Gastroesophageal sphincter (tissue), 4 donors: ENCODE measurements at regions not wholly inside any gene's neighbourhood (a gene's known extent, or its start where the extent isn't known, plus 50 kb on each side); places are given as distances from the start of the nearest gene placed in this dataset.

Source experiments
- ATAC-seq: fragments of 150-250 bp; one replicate; pipeline ENCODE4 v1.9.1; 2016; ENCODE audit warnings: mild to moderate bottlenecking, moderate library complexity
- H3K27ac ChIP-seq, 4 donors: fragments of 200-600 bp; sonication (generic) in 3 of 4; 1 replicate in 3 of 4; 2 replicates in 1 of 4; pipeline ENCODE4 v1.5.1; 2016 to 2019
- H3K27me3 ChIP-seq: fragments of 200-600 bp; sonication (generic); one replicate; pipeline ENCODE4 v1.5.1; 2019
- H3K36me3 ChIP-seq, 2 donors: fragments of 200-600 bp; sonication (generic); one replicate each; pipeline ENCODE4 v1.5.1; 2019; ENCODE audit warnings: control low read depth in 1 of 2
- H3K4me1 ChIP-seq, 3 donors: fragments of 200-600 bp; sonication (generic); 1 replicate in 2 of 3; 2 replicates in 1 of 3; pipeline ENCODE4 v1.5.1; 2016 to 2019; ENCODE audit warnings: control low read depth in 2 of 3
- H3K4me3 ChIP-seq, 2 donors: fragments of 200-600 bp; sonication (generic); one replicate each; pipeline ENCODE4 v1.5.1; 2019; ENCODE audit warnings: mild to moderate bottlenecking in 1 of 2, moderate library complexity in 1 of 2
- H3K9me3 ChIP-seq, 3 donors: fragments of 200-600 bp; sonication (generic); one replicate each; pipeline ENCODE4 v1.5.1; 2017 to 2019; ENCODE audit warnings: control low read depth in 2 of 3
- EP300 ChIP-seq: sonication (generic); formaldehyde crosslinking; IDR thresholded peaks from one replicate; pipeline ENCODE4 v1.6.1; 2017; ENCODE audit warnings: antibody characterized with exemption, mild to moderate bottlenecking
- POLR2A ChIP-seq, 2 donors: fragments of 450-650 bp; IDR thresholded peaks; one replicate each; pipeline ENCODE4 v1.6.1; 2017; ENCODE audit warnings: antibody characterized with exemption in 2 of 2, mild to moderate bottlenecking in 2 of 2, moderate library complexity in 1 of 2
- POLR2AphosphoS5 ChIP-seq: sonication (generic); formaldehyde crosslinking; IDR thresholded peaks from one replicate; pipeline ENCODE4 v1.6.1; 2017; ENCODE audit warnings: antibody characterized with exemption
- WGBS, 2 donors: methylation state at CpG; one replicate each; pipeline ENCODE4 v1.1.5; 2018; ENCODE audit warnings: low coverage in 1 of 2; 5-methylcytosine and 5-hydroxymethylcytosine counted together
- TF ChIP-seq, protein P1 (sequence below), 4 experiments: fragments of 200-600 bp in 2 of 4; fragments of 450-650 bp in 2 of 4; sonication (generic) in 1 of 4; IDR thresholded peaks; one replicate each; pipeline ENCODE4 v1.5.1; 2017 to 2019; ENCODE audit warnings: antibody characterized with exemption in 4 of 4, mild to moderate bottlenecking in 2 of 4, moderate library complexity in 2 of 4

DNA sequence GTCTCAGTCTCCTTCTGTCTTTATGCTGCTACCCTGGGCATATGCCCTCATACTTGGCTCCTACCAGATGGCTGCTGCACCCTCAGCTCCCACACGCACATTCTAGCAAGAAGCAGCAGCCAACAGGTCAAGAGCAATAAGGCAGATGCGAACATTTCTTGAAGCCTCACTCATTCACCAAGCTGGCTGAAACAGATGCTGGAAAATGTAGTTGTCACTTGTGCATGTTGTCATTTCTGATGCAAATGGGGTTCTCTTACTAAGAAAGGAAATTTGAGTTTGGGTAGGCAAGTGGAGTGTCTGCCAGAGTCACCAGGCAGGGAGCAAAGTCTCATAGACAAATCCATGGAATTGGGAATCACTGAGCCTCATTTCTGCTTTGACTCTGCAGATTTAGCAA is 57.4 kb upstream of the SORBS2 start:
- H3K36me3 ChIP-seq = no peaks in the 10 kb centered on the region
- H3K27ac ChIP-seq = peak overlapping the region in 1 of 4 donors; percentile 45
- no peak overlapping the region for H3K4me3 ChIP-seq
- H3K27me3 ChIP-seq = no peaks in the 10 kb centered on the region
- H3K4me1 ChIP-seq = peaks cover 0 to 21% (median 0%) of the 10 kb centered on the region in 3 donors
- whole genome bisulfite sequencing, 2 donors = 80 to 83% methylated on average over 2 of the region's 2 CpGs
- no peak for TF ChIP-seq POLR2AphosphoS5
- TF ChIP-seq POLR2A (IDR thresholded peaks at IDR 0.05) = no peak
- TF ChIP-seq, protein P1, sequence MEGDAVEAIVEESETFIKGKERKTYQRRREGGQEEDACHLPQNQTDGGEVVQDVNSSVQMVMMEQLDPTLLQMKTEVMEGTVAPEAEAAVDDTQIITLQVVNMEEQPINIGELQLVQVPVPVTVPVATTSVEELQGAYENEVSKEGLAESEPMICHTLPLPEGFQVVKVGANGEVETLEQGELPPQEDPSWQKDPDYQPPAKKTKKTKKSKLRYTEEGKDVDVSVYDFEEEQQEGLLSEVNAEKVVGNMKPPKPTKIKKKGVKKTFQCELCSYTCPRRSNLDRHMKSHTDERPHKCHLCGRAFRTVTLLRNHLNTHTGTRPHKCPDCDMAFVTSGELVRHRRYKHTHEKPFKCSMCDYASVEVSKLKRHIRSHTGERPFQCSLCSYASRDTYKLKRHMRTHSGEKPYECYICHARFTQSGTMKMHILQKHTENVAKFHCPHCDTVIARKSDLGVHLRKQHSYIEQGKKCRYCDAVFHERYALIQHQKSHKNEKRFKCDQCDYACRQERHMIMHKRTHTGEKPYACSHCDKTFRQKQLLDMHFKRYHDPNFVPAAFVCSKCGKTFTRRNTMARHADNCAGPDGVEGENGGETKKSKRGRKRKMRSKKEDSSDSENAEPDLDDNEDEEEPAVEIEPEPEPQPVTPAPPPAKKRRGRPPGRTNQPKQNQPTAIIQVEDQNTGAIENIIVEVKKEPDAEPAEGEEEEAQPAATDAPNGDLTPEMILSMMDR (IDR thresholded peaks at IDR 0.05) = no peak
- no peak for TF ChIP-seq EP300
- no peaks in the 10 kb centered on the region for H3K9me3 ChIP-seq
- ATAC-seq = no peak

- H3K36me3 ChIP-seq = no peaks in the 10 kb centered on the region
- no peaks in the 10 kb centered on the region for H3K9me3 ChIP-seq
- TF ChIP-seq POLR2A (IDR thresholded peaks at IDR 0.05) = no peak
- TF ChIP-seq EP300 = no peak
- TF ChIP-seq, protein P1 (IDR thresholded peaks at IDR 0.05) = no peak
- TF ChIP-seq POLR2AphosphoS5 = no peak
- H3K4me3 ChIP-seq = no peak overlapping the region
- WGBS, 2 donors = 76 to 86% methylated on average over 9 of the region's 14 CpGs
- no peaks in the 10 kb centered on the region for H3K27me3 ChIP-seq
- no peak for ATAC-seq
- no peak overlapping the region for H3K27ac ChIP-seq
- H3K4me1 ChIP-seq = peaks cover 0 to 21% (median 0%) of the 10 kb centered on the region in 3 donors
Measured at GRCh38 chr4:185870366-185870765, 58.4 kb upstream of the SORBS2 start.

GRCh38 chr4:185872747-185873380 is 60.9 kb upstream of the SORBS2 start:
- Histone ChIP-seq H3K4me1 (peaks cover 0 to 11% (median 0%) of the 10 kb centered on the region in 3 donors), H3K4me3 (no peak overlapping the region), H3K36me3 (no peaks in the 10 kb centered on the region), H3K27ac (no peak overlapping the region), H3K27me3 (no peaks in the 10 kb centered on the region), H3K9me3 (no peaks in the 10 kb centered on the region)
- ATAC-seq = no peak
- 75 to 78% methylated on average over 5 to 7 of the region's 7 CpGs for WGBS, 2 donors
- TF ChIP-seq EP300 (no peak), POLR2A (IDR thresholded peaks at IDR 0.05) (no peak)

GRCh38 chr4:185874516-185875230 is 62.7 kb upstream of the SORBS2 start:
- TF ChIP-seq POLR2AphosphoS5 = no peak
- no peak overlapping the region for H3K27ac ChIP-seq
- H3K9me3 ChIP-seq = no peaks in the 10 kb centered on the region
- no peaks in the 10 kb centered on the region for H3K27me3 ChIP-seq
- H3K36me3 ChIP-seq = no peaks in the 10 kb centered on the region
- H3K4me3 ChIP-seq = no peak overlapping the region
- ATAC-seq = no peak
- WGBS, 2 donors = 21 to 49% methylated on average over 3 of the region's 3 CpGs
- H3K4me1 ChIP-seq = no peaks in the 10 kb centered on the region

- Histone ChIP-seq H3K27ac (no peak overlapping the region), H3K4me1 (no peaks in the 10 kb centered on the region), H3K36me3 (no peaks in the 10 kb centered on the region), H3K4me3 (no peak overlapping the region), H3K9me3 (no peaks in the 10 kb centered on the region), H3K27me3 (no peaks in the 10 kb centered on the region)
- no peak for ATAC-seq
- 79 to 80% methylated on average over 6 of the region's 6 CpGs for WGBS, 2 donors
- TF ChIP-seq POLR2A (IDR thresholded peaks at IDR 0.05) (no peak), EP300 (no peak), POLR2AphosphoS5 (no peak)
- TF ChIP-seq, protein P1 (IDR thresholded peaks at IDR 0.05) = no peak
Measured at GRCh38 chr4:185875316-185875907, 63.4 kb upstream of the SORBS2 start.

DNA sequence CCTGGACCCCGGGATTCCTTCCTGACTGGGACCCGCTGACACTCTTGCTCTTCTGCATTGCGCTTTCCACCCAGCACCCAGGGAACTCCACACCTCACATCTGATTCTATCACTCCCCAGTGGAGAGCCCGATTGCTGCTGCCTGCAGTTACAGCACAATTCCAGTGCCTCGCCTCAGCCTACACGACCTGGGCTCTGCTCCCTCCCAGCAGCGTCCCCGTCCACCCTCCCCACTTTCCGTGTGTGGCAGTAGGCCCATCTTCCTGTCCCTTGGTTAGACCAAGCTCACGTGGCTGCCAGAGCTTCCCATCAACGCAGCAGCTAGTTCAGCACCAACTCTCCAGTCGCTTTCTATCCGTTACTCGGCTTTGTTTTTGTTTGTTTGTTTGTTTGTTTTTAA is 66.6 kb upstream of the SORBS2 start:
- WGBS, 2 donors = 83 to 87% methylated on average over 11 to 14 of the region's 14 CpGs
- no peak for ATAC-seq

More for the DNA sequence above, 66.6 kb upstream of the SORBS2 start:
- Histone ChIP-seq H3K27me3 (no peaks in the 10 kb centered on the region), H3K9me3 (no peaks in the 10 kb centered on the region), H3K4me3 (no peak overlapping the region), H3K4me1 (no peaks in the 10 kb centered on the region), H3K36me3 (no peaks in the 10 kb centered on the region), H3K27ac (no peak overlapping the region)
- TF ChIP-seq EP300 (no peak), POLR2AphosphoS5 (no peak), POLR2A (IDR thresholded peaks at IDR 0.05) (no peak)
- TF ChIP-seq, protein P1 (IDR thresholded peaks at IDR 0.05) = no peak
